Activated CD4-positive, CD25-positive, alpha-beta regulatory T cell treated with anti-CD3 and anti-CD28 coated beads, Interleukin-2, amount 50 U/mL, for 24 hours (primary cell): ENCODE measurements at regions not wholly inside any gene's neighbourhood (a gene's known extent, or its start where the extent isn't known, plus 50 kb on each side); places are given as distances from the start of the nearest gene placed in this dataset.

Experiments used
- ATAC-seq, 2 donors: fragments of 150-1000 bp; cut with Tn5 transposase; one replicate each; pipeline ENCODE4 v1.10.0; 2021; ENCODE audit warnings: mild to moderate bottlenecking in 1 of 2, moderate library complexity in 1 of 2

DNA sequence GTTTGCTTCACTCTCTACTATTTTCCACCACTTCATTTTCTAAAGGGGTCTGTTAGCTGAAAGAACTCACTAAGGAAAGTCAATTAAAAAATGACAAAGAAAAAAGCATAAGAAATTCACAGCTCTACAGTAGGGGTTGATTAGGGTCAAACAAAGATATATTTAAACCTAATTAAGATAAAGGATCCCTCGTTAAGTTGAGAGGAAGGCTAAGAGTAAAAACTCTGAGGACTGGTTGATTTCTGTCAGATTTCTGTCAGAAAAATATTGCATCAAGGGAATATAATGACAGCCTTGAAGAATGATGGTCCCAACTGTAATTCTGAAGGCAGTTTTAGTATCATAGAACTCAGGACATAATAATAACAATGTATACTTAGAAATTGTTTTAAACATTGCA lies 218.0 kb downstream of the QDPR start:
- ATAC-seq = no peak

DNA sequence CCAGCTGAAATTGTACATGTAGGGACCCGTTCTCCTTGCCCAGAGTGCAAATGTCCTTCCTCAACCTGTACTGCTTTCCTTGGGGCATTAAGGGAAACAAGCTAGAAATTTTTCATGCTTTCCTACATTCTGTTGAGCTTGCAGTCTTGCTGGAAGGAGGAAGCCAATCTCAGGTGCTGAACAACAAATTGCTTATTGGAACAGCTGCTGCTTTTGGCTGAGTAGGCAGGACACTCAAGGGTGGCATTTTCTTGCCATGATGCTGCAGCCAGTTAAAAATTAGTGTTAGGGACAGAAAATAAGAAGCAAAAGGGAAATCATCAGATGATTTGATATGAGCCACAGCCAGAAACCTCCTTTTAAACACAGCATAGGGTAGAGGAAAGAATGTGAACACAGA lies 223.7 kb downstream of the QDPR start:
- no peak for ATAC-seq

DNA sequence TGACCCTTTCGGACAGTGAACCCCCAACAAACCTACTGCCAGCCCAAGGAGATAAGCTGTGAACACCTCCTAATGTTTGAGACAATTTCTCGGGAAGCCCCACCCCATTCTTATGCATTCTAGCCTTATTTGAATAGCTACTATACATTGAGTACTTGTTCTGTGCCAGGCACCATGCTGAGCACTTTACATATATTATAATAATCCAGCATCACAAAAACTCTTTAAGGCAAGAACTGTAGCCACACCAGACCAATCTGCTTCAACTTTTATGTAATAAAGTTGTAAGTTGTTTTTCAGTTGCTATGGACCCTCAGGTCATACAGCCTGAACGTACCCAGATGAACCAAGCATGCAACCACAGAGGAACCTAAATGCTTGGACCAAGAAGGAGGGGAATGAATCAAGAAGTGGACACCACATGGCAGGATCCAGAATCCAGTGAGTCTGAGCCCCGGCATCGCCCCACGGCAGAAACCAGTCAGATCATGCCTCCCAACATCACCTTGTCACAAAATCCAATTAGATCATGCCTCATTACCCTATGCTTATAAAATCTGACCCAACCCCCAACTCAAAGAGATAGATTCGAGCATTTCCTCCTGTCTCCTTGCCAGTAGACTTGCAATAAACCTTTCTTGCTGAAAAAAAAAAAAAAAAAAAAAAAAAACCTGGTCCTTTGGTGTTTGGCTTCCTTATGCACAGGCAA lies 225.0 kb downstream of the QDPR start:
- no peak for ATAC-seq

DNA sequence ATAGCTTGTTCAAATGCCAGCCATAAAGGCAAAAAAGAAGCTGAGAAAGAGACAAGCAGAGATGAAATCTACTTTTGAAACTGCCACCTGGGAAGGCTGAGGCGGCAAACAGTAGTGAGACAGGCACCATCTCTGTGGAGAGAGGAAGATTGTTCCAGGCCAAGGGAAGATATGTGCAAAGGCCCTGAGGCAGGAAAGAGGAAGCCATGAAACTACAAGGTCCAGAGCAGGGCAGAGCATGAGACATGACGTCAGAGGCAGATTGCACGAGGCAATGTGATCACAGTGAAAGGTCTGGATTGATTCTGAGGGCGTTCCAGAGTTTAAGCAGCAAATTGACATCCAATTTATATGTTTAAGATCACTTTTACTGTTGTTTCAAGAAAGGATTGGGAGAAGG lies 226.1 kb downstream of the QDPR start:
- ATAC-seq = no peak

DNA sequence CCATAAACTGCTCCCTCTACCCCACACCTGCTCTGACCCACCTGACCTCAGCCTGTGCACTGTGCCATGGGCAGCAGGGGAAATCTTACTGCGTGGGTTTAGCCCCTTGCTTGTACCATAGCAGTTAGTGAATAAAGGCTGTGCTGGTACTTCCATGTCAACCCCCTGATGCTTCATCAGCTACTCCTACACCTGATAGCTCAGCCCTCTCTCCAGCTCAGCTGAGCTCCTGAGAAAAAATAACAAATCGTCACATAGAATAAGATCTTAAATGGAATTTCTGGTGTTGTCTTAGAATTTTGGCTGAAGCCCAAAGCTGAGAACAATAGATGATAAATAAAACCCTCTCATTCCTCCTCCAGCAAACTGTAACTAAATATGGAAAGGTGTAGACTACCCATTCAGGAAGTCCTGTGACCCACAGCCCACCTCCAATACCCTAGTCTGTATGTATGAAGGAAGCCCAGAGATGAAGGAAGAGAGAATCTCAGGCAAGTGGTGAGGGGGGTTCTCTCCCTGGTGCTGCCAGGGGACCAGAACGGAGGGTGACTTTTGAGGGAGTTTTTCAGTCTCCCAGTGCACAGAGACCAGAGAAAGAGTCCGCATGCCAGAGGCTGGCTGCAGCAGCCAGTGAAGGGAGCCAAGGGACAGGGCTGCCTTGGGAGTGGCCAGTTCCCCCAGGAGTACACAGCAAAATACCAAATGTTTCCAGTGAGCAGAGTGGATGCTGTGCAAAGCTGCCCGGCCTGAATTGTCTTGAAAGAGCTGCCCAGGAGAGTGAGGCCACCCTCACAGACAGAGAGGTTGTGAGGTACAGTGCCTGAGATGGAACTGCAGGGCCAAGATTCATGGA lies 227.3 kb downstream of the QDPR start:
- no peak for ATAC-seq

DNA sequence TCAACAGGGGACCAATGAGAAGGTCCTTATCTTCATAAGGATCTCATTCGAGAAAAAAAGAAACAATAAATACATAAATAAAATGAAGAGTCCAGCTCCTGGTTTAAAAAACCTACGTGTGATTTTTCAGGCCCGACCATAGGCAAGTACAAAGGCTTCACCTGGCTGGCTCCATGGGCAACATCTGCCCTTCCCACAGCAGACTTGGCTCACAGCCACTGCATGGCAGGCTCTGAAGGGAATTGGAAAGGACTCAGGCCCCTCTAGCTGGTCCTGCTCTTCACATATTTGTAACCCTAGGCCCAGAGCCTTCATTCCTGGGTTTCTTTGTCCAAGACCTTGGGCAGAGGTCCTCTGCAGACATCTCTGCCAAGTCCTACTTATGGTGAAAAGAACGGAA lies 228.1 kb downstream of the QDPR start:
- no peak for ATAC-seq

DNA sequence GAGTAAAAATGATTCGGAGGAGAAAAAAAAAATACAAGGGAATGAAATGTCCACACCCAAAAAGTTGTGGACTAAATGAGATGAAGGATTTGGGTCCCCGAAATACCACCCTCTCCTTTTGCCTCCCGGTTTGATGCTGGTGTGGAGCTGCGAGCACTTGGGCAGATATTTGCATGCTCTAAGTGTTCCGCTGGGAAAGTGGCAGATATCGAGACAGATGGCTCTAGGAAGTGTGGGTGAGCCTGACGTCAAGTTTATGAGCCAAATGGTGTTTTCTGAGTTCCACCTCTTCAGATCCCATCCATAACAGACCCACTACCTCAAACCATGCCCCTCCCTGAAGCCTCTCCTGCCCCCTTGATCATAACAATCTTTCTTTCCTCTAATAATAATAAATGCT lies 228.6 kb downstream of the QDPR start:
- no peak for ATAC-seq

DNA sequence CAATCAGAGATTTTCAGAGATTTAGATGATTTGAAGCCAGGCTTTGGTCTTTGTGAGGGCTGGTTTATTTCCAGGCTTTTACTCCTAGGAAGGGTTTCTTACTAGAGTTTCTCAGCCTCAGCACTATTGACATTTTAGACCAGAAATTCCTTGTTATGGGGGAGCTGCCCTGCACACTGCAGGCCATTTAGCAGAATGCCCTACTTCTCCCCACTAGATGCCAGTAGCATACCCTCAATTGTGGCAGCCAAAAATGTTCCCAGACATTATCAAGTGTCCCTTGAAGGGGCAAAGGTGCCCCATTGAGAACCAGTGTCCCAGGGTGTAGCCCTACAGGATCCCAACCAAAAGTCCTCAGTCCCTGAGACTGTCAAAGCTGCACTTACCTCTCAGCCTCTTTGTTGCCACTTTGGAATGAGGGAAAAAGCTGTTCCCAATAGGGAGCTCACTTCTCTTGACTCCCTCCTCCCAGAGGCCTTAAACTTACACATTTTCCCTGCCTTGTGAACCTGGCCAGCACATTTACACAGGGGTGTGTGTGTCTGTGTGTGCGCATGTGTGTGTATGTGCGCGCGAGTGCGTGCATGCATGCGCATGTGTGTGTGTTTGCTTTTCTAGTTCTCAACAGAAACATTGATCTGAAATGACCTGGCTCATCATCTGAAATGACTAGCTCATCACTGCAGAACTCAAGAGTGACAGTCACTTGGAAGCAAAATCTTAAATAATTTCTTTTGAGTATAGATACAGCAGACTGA lies 231.4 kb downstream of the QDPR start:
- no peak for ATAC-seq

DNA sequence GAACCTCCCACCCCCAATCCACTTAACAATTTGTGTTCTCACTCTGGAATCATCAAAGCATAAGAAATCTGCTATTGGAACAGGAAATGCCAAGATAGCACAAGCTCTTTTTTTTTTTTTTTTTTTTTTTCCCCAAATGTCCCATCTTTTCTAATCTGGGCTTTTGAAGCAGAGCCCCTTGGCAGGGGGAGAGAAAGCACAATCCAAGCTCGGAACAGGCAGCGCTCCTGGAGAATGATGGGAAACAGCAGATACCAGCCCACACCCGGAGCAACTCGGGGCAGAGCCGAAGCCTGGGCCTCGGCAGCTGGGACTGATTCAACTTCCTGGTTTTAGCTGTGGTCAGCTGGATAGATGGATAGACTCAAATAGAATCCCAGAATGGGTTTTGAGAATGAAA lies 235.1 kb downstream of the QDPR start:
- no peak for ATAC-seq

DNA sequence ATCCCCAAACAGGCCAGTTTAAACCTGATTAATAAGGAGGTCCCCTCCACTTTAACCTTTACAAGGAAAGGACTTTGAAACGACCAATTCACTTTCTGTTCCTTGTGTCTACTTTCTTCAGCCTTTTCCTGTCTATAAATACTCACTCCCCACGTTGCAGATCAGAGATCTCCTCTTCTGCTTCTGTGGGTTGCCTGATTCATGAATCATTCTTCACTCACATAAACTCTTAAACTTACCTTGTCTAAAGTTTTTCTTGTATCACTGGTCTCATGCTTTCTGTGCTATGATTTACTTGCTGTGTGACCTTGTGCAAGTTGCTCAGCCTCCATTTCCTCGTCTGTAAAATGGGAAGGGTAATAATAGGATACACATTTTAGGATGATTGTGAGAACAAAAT lies 236.1 kb downstream of the QDPR start:
- ATAC-seq = no peak

DNA sequence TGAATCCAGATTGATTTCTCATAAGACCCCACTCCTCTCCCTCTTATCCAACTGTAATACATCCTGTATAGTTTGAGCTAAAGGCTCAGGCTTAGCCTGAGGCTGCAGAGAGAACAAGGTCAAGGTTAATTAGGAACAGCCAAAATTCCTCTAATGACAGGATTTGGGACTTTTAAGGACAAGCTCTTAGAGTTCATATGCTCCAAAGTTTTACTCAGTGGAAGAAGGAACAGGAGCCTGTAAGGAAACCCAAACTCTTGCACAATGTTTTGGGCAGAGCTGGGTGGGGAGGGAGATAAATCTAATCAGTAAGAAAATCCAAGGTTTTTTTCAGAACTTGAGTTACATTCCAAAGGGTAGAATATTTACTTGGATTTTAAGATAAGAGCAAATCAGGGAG lies 238.8 kb downstream of the QDPR start:
- ATAC-seq = no peak

DNA sequence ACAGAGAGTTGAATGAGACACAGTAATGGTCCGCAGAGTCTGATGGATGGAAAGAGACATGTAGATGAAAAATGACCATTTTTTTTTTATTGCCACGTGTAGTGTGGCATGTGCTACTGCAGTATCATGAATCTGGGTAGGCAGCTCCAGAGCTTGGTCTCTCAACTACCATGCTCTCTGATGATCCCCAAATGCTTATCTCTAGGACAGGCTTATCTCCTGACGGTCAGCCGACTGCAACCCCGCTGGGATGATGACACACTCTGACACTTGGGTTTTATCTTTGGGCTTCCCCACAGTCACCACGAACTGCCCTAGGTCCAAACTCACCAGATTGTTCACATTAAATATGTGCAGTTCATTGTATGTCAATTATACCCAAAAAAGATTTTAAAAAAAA lies 239.7 kb downstream of the QDPR start:
- no peak for ATAC-seq

DNA sequence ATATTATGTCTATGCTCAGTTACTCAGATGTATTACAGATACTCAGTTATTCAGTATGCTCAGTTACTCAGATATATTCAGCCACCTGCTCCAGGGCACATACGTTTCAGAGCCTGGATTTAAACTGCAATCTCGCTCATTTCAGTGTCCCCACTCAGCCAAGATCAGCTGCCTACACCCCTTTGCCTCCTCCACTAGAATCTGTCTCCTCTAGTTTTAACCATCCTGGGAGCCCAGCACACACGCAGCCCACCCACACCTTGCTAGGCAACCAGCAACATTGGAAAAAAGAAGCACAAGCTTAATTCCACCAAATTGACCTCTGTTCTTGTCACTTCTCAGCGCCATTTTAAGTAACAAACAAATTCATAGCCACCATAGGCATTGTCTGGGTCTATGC lies 246.2 kb downstream of the QDPR start:
- ATAC-seq = no peak

DNA sequence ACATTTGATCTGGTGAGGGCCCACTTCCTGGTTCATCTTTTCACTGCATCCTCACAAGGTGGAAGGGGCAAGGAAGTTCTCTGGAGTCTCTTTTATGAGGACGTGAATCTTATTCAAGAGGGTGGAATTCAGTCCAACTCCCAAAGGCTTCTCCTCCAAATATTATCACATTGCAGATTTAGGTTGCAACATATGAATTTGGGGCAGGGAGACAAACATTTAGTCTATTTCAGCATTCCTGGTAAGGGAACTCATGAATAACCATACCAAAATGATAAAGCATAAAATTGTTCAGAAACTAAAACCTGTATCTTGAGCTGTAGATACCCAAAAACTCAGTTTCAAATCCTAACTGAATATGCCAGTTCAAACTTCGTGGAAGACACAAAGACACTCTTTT lies 246.8 kb downstream of the QDPR start:
- ATAC-seq = no peak

DNA sequence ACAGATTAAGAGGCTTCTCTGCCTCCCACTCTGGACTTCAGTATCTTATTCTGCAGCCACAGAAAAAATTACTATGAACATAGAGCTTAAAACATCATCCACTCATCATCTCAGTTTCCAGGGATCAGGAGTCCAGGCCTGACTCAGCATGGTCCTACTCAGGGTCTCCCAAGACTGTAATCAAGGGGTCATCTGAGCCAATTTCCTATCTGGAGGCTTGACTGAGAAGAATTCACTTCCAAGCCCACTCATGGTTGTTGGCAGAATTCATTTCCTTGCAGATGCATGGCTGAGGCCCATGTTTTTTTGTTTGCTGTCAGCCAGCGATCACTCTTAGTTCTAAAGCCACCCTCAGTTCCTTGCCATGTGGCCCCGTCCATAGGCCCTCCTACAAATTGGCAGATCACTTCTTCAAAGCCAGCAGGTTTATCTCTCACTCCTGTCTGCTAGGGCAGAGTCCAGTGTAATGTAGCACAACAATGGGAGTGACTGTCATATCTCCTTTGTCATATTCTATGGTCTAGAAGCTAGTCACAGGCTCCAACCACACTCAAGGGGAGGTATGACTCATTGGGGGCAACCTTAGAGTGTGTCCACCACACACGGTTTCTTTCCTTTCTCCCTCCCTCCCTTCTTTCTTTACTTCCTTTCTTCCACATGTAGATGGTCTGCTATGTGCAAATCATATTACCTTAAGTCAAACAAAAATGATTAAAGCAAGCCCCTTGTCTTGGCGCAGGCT lies 251.6 kb downstream of the QDPR start:
- ATAC-seq = no peak

DNA sequence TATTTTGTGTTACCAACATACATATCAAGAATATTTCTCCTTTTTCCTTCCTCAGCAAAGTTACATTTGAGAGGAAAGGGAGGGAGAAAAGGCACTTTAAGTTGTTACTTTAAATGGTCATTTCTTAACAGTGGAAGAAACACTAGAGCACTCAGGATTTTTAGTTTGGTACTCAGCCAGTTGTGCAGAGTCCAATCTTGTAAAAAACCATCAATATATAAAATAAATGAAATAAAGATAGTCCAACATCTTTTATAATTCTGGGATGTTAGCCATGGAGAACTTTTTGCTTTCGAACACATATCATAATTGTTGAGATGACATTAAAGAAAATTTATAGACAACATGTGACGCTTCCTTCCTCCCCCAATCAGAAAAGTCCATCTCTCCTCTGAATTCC lies 253.8 kb downstream of the QDPR start:
- no peak for ATAC-seq

DNA sequence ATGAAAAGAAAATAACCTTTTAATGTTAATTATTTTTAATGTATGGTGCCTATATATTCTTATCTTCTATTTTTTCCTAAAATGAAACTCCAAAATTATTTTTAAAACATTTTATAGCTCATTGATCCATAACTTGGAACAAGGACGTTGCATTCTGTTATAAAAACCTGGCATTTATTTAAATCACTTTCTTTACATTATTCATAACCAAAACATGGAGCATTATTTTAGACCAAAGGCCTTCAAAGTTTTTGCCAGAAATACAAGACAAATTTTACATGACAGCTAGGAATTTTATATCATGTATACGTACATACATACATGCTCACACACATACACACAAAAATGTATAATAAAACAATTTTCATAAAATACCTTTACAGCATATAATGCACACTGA lies 259.8 kb downstream of the QDPR start:
- ATAC-seq = no peak

DNA sequence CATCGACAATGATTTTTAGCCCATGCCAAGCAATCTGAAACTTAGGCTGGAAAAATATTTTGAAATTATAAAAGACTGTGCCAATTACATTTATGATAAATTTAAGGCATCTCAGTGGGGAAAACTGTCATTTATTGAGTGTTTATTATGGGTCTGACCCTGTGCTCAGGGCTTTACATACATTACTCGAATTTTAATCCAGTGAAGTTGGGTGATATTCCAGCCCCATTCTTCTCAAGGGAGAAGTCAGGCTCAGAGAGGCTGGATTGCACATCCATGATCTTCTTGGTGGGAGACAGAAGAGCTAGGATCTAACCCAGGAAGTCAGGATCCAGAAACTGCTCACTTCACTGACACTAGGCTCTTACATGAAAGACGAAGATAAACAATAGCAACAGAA lies 260.8 kb downstream of the QDPR start:
- no peak for ATAC-seq

DNA sequence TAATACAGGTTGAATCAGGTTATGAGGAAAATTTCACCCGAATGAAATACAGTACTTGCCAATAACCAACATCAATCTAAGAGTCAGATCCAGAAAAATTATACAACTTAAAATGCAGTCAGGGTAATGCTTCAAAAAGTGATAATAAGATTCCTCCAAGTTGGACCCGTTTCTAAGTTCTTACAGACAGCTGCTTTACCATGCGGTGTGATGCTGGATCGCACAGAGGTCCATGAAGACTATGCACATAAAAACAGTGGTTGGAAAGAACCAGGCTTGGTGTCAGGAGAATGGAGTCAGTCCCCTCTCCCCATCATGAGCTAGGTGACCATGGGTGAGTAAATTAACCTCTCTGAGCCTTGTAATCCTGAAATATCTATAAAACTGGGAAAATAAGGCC lies 261.3 kb downstream of the QDPR start:
- ATAC-seq = no peak

DNA sequence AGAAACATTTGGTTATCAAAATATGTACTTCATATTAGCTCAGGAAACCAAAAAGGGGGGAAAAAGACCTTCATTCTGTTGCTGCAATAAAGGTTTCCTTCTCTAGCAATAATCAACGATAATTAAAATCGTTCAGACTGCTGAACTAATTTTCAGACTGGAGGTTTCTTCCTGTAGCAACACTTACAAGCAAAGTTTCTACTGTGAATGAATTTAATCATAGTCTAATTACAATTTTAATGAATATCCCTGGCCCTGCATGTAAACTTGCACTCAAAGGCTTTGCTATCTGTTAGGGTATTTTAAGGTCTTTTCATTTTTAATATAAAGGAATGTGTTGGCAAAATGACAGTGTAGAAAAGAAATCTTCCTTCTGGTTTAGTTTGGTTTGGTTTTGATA lies 265.2 kb downstream of the QDPR start:
- no peak for ATAC-seq

DNA sequence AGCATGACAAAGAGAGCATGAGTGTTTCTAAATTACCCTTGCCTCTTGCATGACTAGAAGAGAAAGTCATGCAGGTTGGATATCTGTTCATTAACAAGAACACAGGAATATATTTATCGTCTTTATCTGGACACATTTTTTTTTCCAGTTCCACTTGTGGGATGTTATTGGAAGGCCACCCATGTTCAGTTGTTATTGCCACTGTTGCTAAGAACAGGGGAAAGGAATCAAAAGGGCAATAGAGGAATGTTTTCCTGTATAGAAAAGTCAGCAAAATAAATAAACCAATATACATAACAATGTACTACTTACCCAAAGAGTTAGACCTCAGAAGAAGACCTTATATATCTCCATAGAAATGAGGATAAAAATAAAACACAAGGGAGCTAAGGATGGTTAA lies 270.1 kb downstream of the QDPR start:
- no peak for ATAC-seq

DNA sequence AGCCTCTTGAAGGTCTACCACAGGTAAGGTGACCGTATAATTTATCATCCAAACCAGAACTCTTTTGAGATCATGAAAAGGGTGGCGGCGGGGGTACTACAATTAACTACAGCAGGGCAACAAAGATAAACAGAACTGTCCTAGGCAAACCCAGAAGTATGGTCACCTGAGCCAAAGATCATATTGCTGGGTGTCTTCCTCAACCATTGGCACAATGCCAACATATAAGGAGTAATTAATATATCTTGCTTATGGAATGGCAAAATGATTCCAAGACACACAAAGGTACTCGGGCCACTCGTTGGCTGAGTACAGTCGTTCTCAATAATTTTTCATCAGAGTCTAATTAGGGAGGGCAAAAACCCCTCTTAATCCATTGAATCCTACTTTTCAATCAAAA lies 273.3 kb downstream of the QDPR start:
- ATAC-seq = no peak

DNA sequence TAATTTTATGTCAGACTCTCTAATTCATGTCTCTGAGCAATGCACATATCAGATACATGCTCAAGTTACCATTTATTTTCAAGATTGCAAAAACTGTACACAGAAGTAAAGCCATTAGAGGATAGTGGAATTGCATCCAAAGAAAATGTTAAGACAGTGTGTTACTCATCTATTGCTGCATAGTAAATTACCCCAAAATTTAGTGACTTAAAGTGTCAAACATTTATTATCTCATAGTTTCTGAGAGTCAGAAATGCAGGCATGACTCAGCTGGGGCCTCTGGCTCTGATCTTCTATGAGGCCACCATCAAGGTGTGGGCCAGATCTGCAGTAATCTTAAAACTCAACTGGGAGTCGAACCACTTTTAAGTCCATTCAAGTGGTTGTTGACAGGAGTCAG lies 275.2 kb downstream of the QDPR start:
- ATAC-seq = no peak
